Cardiac muscle cell (in vitro differentiated cells and primary cell): ENCODE measurements at regions not wholly inside any gene's neighbourhood (a gene's known extent, or its start where the extent isn't known, plus 50 kb on each side); places are given as distances from the start of the nearest gene placed in this dataset.

Source experiments
- DNase-seq, 2 donors: peaks; one replicate each; pipeline versions ENCODE4 v3.0.0 to v3.0.0-alpha.2; 2010 to 2017; ENCODE audit warnings: low read depth in 1 of 2, low spot score in 1 of 2
- H3K27ac ChIP-seq: fragments of 200-600 bp; sonication (generic); 2 replicates; pipeline ENCODE4 v1.5.1; 2016
- H3K27me3 ChIP-seq: fragments of 200-600 bp; sonication (generic); 2 replicates; pipeline ENCODE4 v1.6.0; 2016; ENCODE audit warnings: control low read depth
- H3K36me3 ChIP-seq: fragments of 200-600 bp; sonication (generic); 2 replicates; pipeline ENCODE4 v1.5.1; 2016; ENCODE audit warnings: control low read depth
- H3K4me1 ChIP-seq: fragments of 200-600 bp; sonication (generic); 2 replicates; pipeline ENCODE4 v1.8.1; 2017; ENCODE audit warnings: low read depth, mild to moderate bottlenecking, mixed run types
- H3K4me3 ChIP-seq: fragments of 200-600 bp; sonication (generic); 2 replicates; pipeline ENCODE4 v1.5.1; 2016; ENCODE audit warnings: mild to moderate bottlenecking
- H3K9me3 ChIP-seq: fragments of 200-600 bp; sonication (generic); 2 replicates; pipeline ENCODE4 v1.5.1; 2017; ENCODE audit warnings: low read depth, mild to moderate bottlenecking, control low read depth
- TF ChIP-seq, protein P1 (sequence below): IDR thresholded peaks from 2 replicates; pipeline ENCODE4 v1.5.1; 2012; ENCODE audit warnings: low read depth, mild to moderate bottlenecking, low read length

DNA sequence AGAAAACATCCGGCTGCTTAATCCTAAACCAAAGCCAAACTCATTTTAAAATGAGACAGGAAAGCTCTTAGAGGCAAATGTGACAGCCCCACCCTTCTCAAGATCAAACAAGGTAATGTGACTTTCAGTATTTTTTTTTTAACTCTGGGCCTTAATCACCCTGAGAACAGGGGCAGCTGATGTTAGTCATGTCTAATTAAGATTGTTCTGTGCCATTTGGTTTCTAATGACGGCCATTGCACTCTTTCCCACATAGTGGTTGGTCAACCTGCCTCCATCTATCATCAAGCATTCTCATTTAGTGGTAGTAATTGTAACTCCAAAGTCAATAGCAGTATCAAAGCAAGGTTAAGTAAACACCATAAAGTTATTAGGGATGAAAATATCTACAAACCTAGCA lies 191.6 kb upstream of the EXOC2 start:
- H3K4me3 ChIP-seq: no peak overlapping the region
- no peaks in the 10 kb centered on the region for H3K9me3 ChIP-seq
- no peaks in the 10 kb centered on the region for H3K4me1 ChIP-seq
- TF ChIP-seq, protein P1, sequence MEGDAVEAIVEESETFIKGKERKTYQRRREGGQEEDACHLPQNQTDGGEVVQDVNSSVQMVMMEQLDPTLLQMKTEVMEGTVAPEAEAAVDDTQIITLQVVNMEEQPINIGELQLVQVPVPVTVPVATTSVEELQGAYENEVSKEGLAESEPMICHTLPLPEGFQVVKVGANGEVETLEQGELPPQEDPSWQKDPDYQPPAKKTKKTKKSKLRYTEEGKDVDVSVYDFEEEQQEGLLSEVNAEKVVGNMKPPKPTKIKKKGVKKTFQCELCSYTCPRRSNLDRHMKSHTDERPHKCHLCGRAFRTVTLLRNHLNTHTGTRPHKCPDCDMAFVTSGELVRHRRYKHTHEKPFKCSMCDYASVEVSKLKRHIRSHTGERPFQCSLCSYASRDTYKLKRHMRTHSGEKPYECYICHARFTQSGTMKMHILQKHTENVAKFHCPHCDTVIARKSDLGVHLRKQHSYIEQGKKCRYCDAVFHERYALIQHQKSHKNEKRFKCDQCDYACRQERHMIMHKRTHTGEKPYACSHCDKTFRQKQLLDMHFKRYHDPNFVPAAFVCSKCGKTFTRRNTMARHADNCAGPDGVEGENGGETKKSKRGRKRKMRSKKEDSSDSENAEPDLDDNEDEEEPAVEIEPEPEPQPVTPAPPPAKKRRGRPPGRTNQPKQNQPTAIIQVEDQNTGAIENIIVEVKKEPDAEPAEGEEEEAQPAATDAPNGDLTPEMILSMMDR: no peak
- H3K27ac ChIP-seq: no peak overlapping the region
- no peak for DNase-seq
- no peaks in the 10 kb centered on the region for H3K36me3 ChIP-seq
- H3K27me3 ChIP-seq: no peaks in the 10 kb centered on the region

DNA sequence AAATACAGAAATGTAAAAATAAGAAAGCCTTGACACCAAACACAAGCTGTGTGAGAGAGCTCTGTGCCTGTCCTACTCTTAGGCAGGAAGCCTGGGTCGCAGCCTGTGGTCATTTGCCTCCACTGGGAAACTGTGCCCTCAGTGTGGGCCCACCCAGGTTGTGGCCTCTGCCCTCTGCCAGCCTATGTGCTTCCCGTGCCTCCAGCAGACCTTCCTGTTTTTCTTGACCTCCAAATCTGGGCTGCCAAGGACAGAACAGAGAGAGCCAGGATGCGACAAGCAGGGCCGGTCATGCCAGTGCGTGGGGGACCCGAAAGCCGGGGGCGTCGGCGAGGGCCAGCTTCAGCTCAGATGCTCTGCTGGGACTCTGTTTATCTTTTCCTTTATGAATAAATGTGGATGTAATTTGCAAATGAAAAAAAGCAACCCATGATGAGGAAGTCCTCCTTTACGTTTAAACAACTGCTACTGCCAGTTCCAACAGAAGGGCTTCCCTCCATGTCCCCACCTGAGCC lies 189.2 kb upstream of the EXOC2 start:
- Histone ChIP-seq H3K27ac (no peak overlapping the region), H3K4me3 (no peak overlapping the region), H3K36me3 (no peaks in the 10 kb centered on the region), H3K9me3 (no peaks in the 10 kb centered on the region), H3K27me3 (no peaks in the 10 kb centered on the region), H3K4me1 (no peaks in the 10 kb centered on the region)
- DNase-seq: no peak
- TF ChIP-seq, protein P1: no peak

DNA sequence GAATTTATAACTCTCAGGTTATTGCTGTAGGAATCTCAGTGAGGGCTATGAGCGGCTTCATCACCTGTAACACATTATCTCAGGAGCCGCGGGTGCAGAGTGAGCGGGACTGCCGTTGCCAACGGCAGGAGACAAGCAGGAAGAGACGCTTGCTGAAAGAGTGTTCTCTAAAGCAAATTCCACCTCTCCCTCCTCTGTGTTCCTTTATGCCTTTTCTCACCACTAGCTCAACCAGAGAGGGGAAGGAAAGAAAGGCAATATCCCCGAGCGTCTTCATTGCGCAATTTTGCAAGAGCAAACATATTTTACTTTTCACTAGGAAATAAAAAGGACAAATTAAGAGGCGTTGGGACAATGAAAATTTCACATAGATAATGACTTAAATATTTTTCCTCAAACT lies 185.2 kb upstream of the EXOC2 start:
- no peaks in the 10 kb centered on the region for H3K4me1 ChIP-seq

DNA sequence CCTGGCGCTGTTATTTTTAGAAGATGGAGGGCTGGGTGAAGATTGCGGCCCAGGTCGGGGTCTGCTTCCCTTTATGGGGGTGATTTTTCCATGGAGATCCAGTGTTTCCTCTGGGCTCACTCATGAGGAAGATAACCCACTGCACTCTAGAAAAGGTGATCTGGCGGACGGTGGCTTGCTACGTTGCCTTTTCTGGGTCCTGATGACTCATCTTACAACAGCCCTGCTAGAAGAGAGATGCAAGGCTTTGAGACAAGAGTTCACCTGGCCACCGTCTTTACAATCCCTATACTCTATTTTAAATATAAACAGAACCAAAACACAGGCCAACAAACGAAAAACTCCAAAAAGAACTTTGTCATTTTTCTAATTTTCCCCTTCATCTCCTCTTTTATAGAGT lies 182.1 kb upstream of the EXOC2 start:
- no peaks in the 10 kb centered on the region for H3K4me1 ChIP-seq
- no peaks in the 10 kb centered on the region for H3K9me3 ChIP-seq
- TF ChIP-seq, protein P1: no peak

More for the DNA sequence above, 185.2 kb upstream of the EXOC2 start:
- Histone ChIP-seq H3K27me3 (no peaks in the 10 kb centered on the region), H3K4me3 (no peak overlapping the region), H3K36me3 (no peaks in the 10 kb centered on the region), H3K27ac (no peak overlapping the region), H3K9me3 (no peaks in the 10 kb centered on the region)
- TF ChIP-seq, protein P1: no peak
- no peak for DNase-seq

DNA sequence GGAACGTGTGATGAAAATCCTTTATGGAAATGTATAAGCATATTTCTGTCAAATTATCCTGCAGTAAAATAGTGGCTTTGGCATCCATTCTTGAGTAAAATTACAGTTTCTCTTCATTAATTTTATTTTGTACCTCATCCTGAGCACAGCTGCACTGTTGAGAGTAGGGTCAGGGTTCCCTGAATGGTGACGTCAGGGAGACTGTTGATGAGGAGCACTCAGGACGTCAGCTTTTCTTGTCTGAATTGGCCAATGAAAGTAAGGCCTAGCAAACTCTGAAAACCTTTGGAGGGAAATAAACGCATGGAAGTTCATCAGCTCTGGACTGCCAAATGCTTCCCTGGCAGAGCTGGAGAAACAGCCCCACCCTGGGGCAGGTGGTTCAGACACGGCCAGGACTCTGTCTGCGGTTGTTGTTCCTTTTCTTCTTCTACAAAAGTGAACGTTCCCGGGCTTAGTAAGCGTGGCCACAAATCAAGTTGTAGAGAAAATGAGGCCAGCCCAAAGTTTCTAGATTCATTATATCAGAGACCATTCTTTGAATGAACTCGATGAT lies 179.7 kb upstream of the EXOC2 start:
- no peak overlapping the region for H3K4me3 ChIP-seq
- H3K27ac ChIP-seq: no peak overlapping the region
- no peaks in the 10 kb centered on the region for H3K4me1 ChIP-seq
- no peak for DNase-seq
- H3K9me3 ChIP-seq: no peaks in the 10 kb centered on the region
- no peaks in the 10 kb centered on the region for H3K27me3 ChIP-seq
- no peaks in the 10 kb centered on the region for H3K36me3 ChIP-seq
- TF ChIP-seq, protein P1: no peak

More for the DNA sequence above, 182.1 kb upstream of the EXOC2 start:
- Histone ChIP-seq H3K27ac (no peak overlapping the region), H3K27me3 (no peaks in the 10 kb centered on the region), H3K4me3 (no peak overlapping the region), H3K36me3 (no peaks in the 10 kb centered on the region)
- no peak for DNase-seq
